Smooth muscle cell (in vitro differentiated cells): ENCODE measurements at regions not wholly inside any gene's neighbourhood (a gene's known extent, or its start where the extent isn't known, plus 50 kb on each side); places are given as distances from the start of the nearest gene placed in this dataset.
A peak's percentile ranks its signal among the peaks of the same experiment; 100 is the strongest.

ENCODE experiments used
- DNase-seq: peaks from one replicate; lab custom pipeline; 2025; ENCODE audit not compliant: unreplicated experiment; lab: John Stamatoyannopoulos, UW
- H2AFZ ChIP-seq: fragments of 200-600 bp; sonication (generic); 2 replicates; pipeline ENCODE4 v1.6.0; 2016; ENCODE audit warnings: antibody characterized with exemption, low read depth, mild to moderate bottlenecking
- H3F3A ChIP-seq: fragments of 200-600 bp; sonication (generic); 2 replicates; pipeline ENCODE4 v1.6.0; 2017; ENCODE audit warnings: antibody characterized with exemption, low read depth
- H3K27ac ChIP-seq: fragments of 200-600 bp; sonication (generic); 2 replicates; pipeline ENCODE4 v1.5.1; 2016; ENCODE audit warnings: low read depth, mild to moderate bottlenecking
- H3K27me3 ChIP-seq: fragments of 200-600 bp; sonication (generic); 2 replicates; pipeline ENCODE4 v1.6.1; 2016; ENCODE audit warnings: low read depth, mild to moderate bottlenecking
- H3K36me3 ChIP-seq: fragments of 200-600 bp; sonication (generic); 2 replicates; pipeline ENCODE4 v1.5.1; 2016; ENCODE audit warnings: low read depth
- H3K4me1 ChIP-seq: fragments of 200-600 bp; sonication (generic); 2 replicates; pipeline ENCODE4 v1.5.1; 2016; ENCODE audit warnings: low read depth
- H3K4me2 ChIP-seq: fragments of 200-600 bp; sonication (generic); 2 replicates; pipeline ENCODE4 v1.6.0; 2016; ENCODE audit warnings: mild to moderate bottlenecking
- H3K4me3 ChIP-seq: fragments of 200-600 bp; sonication (generic); 2 replicates; pipeline ENCODE4 v1.5.1; 2016; ENCODE audit warnings: mild to moderate bottlenecking
- H3K79me2 ChIP-seq: fragments of 200-600 bp; sonication (generic); 2 replicates; pipeline ENCODE4 v1.6.0; 2016; ENCODE audit warnings: low read depth, mild to moderate bottlenecking
- H3K9ac ChIP-seq: fragments of 200-600 bp; sonication (generic); 2 replicates; pipeline ENCODE4 v1.6.0; 2016; ENCODE audit warnings: low read depth
- H3K9me3 ChIP-seq: fragments of 200-600 bp; sonication (generic); replicated peaks from 2 replicates; pipeline ENCODE4 v1.5.1; 2016; ENCODE audit warnings: low read depth
- H4K20me1 ChIP-seq: fragments of 200-600 bp; sonication (generic); 2 replicates; pipeline ENCODE4 v1.6.0; 2016; ENCODE audit warnings: low read depth
- CTCF ChIP-seq: fragments of 200-600 bp; sonication (generic); IDR thresholded peaks from 2 replicates; pipeline ENCODE4 v1.5.1; 2017; ENCODE audit warnings: borderline replicate concordance, mild to moderate bottlenecking, antibody characterized with exemption; ENCODE audit not compliant: insufficient read depth, poor library complexity, severe bottlenecking
- WGBS: methylation state at CpG from one replicate; pipeline ENCODE4 v1.1.7; 2016; ENCODE audit warnings: low lambda C conversion rate; 5-methylcytosine and 5-hydroxymethylcytosine counted together

- H3K9me3 ChIP-seq = no peaks in the 10 kb centered on the region
- H3K4me1 ChIP-seq = no peaks in the 10 kb centered on the region
- 64% methylated on average over 4 of the region's 4 CpGs for WGBS
- H2AFZ ChIP-seq = no peak overlapping the region
- H4K20me1 ChIP-seq = no peaks in the 10 kb centered on the region
- H3K27ac ChIP-seq = no peak overlapping the region
- no peaks in the 10 kb centered on the region for H3F3A ChIP-seq
- H3K4me2 ChIP-seq = no peak overlapping the region
- H3K36me3 ChIP-seq = no peaks in the 10 kb centered on the region
- no peaks in the 10 kb centered on the region for H3K27me3 ChIP-seq
- no peak for DNase-seq
- H3K79me2 ChIP-seq = no peaks in the 10 kb centered on the region
- no peak overlapping the region for H3K9ac ChIP-seq
- TF ChIP-seq CTCF = no peak
- no peak overlapping the region for H3K4me3 ChIP-seq
Observed at GRCh38 chrX:143988356-143988755, 104.5 kb downstream of the UBE2NL start.

DNA sequence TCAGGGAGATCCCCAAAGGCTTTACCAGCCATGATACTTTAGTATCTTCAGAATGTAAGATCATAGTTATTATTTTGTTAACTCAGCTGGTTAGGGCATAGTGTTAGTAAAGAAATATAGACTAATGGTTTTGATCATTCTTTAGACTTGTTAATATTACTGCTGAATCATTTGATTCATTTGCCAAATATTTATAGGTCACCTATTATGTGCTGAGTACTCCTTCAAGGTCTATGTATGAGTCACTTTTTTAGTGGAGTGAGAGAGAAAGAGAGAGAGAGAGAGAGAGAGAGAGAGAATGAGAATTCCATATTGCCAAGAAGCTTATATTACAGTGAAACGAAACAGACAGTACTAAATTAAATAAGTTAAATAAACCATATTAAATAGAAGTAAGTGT lies 110.3 kb downstream of the UBE2NL start:
- no peak for DNase-seq
- Histone ChIP-seq H3K27me3 (no peaks in the 10 kb centered on the region), H4K20me1 (no peaks in the 10 kb centered on the region), H3F3A (no peaks in the 10 kb centered on the region), H3K9me3 (no peaks in the 10 kb centered on the region), H3K36me3 (no peaks in the 10 kb centered on the region), H3K79me2 (no peaks in the 10 kb centered on the region), H3K9ac (no peak overlapping the region), H2AFZ (no peak overlapping the region), H3K27ac (no peak overlapping the region), H3K4me1 (no peaks in the 10 kb centered on the region), H3K4me2 (no peak overlapping the region), H3K4me3 (no peak overlapping the region)
- 94% methylated on average over 1 of the region's 1 CpG for WGBS
- no peak for TF ChIP-seq CTCF

GRCh38 chrX:143998261-143998660 lies 114.4 kb downstream of the UBE2NL start:
- 85% methylated on average over 6 of the region's 6 CpGs for WGBS
- H3K9me3 ChIP-seq = no peaks in the 10 kb centered on the region
- no peaks in the 10 kb centered on the region for H3K36me3 ChIP-seq
- H3K4me2 ChIP-seq = no peak overlapping the region
- TF ChIP-seq CTCF = no peak
- no peaks in the 10 kb centered on the region for H3K4me1 ChIP-seq
- H4K20me1 ChIP-seq = no peaks in the 10 kb centered on the region
- no peak for DNase-seq
- H3K27me3 ChIP-seq = no peaks in the 10 kb centered on the region
- H2AFZ ChIP-seq = no peak overlapping the region
- H3K9ac ChIP-seq = no peak overlapping the region
- no peaks in the 10 kb centered on the region for H3K79me2 ChIP-seq
- H3K27ac ChIP-seq = no peak overlapping the region
- no peaks in the 10 kb centered on the region for H3F3A ChIP-seq
- no peak overlapping the region for H3K4me3 ChIP-seq

- Histone ChIP-seq H3K36me3 (no peaks in the 10 kb centered on the region), H2AFZ (no peak overlapping the region), H3K4me3 (no peak overlapping the region), H3F3A (no peaks in the 10 kb centered on the region), H4K20me1 (no peaks in the 10 kb centered on the region), H3K4me1 (no peaks in the 10 kb centered on the region), H3K4me2 (no peak overlapping the region), H3K79me2 (no peaks in the 10 kb centered on the region), H3K9ac (no peak overlapping the region), H3K9me3 (no peaks in the 10 kb centered on the region), H3K27ac (peak overlapping the region; percentile 76), H3K27me3 (no peaks in the 10 kb centered on the region)
- TF ChIP-seq CTCF = no peak
- no peak for DNase-seq
Observed at GRCh38 chrX:144006811-144007210, 122.9 kb downstream of the UBE2NL start.
